SK-N-SH (cell line): ENCODE measurements at regions not wholly inside any gene's neighbourhood (a gene's known extent, or its start where the extent isn't known, plus 50 kb on each side); places are given as distances from the start of the nearest gene placed in this dataset.

Source experiments
- CTCF ChIA-PET: fragments of 300-600, 350-600 bp; formaldehyde crosslinking; extraction: SDS; loops from one replicate; lab custom pipeline; 2021; lab: Yijun Ruan, JAX
- POLR2A ChIA-PET: fragments of 350-600 bp; sonication (Branson Sonifier 250); formaldehyde crosslinking; extraction: SDS; loops from one replicate; lab custom pipeline; 2020; ENCODE audit warnings: antibody characterized with exemption, inconsistent platforms; lab: Yijun Ruan, JAX
- DNase-seq: peaks from one replicate; pipeline ENCODE4 v3.0.0; 2012
- H2AFZ ChIP-seq: fragments of 200-600 bp; sonication (generic); 2 replicates; pipeline ENCODE4 v1.8.1; 2016; ENCODE audit warnings: antibody characterized with exemption, mild to moderate bottlenecking, low read depth
- H3F3A ChIP-seq: fragments of 200-600 bp; sonication (generic); replicated peaks from 2 replicates; pipeline ENCODE3; 2016; ENCODE audit warnings: antibody characterized with exemption, mild to moderate bottlenecking; ENCODE audit not compliant: insufficient read depth
- H3K27ac ChIP-seq, 2 experiments: fragments of 200-500 bp in 1 of 2; fragments of 200-600 bp in 1 of 2; sonication (Bioruptor generic) in 1 of 2; sonication (generic), shearing (Covaris generic) in 1 of 2; 2 replicates each; pipeline versions ENCODE4 v1.5.1 to v1.6.1; 2014 to 2016; ENCODE audit warnings: low read depth in 2 of 2, inconsistent platforms in 1 of 2, low read length in 1 of 2, mild to moderate bottlenecking in 1 of 2, mixed read lengths in 1 of 2
- H3K27me3 ChIP-seq: fragments of 200-600 bp; sonication (generic), shearing (Covaris generic); 2 replicates; pipeline ENCODE4 v1.6.1; 2016; ENCODE audit warnings: mixed run types; ENCODE audit not compliant: insufficient read depth
- H3K36me3 ChIP-seq, 2 experiments: fragments of 200-500 bp in 1 of 2; fragments of 200-600 bp in 1 of 2; sonication (Bioruptor generic) in 1 of 2; sonication (generic) in 1 of 2; replicated peaks in 1 of 2; 2 replicates each; pipeline versions ENCODE3 to v1.5.1; 2014 to 2016; ENCODE audit warnings: low read length in 1 of 2, mild to moderate bottlenecking in 1 of 2; ENCODE audit not compliant: insufficient read depth in 2 of 2, control insufficient read depth in 1 of 2
- H3K4me1 ChIP-seq, 2 experiments: fragments of 200-500 bp in 1 of 2; fragments of 200-600 bp in 1 of 2; sonication (Bioruptor generic) in 1 of 2; sonication (generic), shearing (Covaris generic) in 1 of 2; 2 replicates each; pipeline versions ENCODE4 v1.5.1 to v1.6.1; 2014 to 2016; ENCODE audit warnings: low read depth in 1 of 2, low read length in 1 of 2, mixed run types in 1 of 2; ENCODE audit not compliant: insufficient read depth in 2 of 2, control insufficient read depth in 1 of 2
- H3K4me2 ChIP-seq: fragments of 200-600 bp; sonication (generic), shearing (Covaris generic); 2 replicates; pipeline ENCODE4 v1.6.1; 2017; ENCODE audit warnings: mixed run types
- H3K4me3 ChIP-seq, 2 experiments: fragments of 200-500 bp in 1 of 2; fragments of 200-600 bp in 1 of 2; sonication (Bioruptor generic) in 1 of 2; sonication (generic), shearing (Covaris generic) in 1 of 2; 2 replicates each; pipeline versions ENCODE4 v1.5.1 to v1.8.1; 2014 to 2016; ENCODE audit warnings: low read depth in 2 of 2, inconsistent platforms in 1 of 2, low read length in 1 of 2, mild to moderate bottlenecking in 1 of 2, mixed read lengths in 1 of 2, moderate library complexity in 1 of 2
- H3K79me2 ChIP-seq: fragments of 200-600 bp; sonication (generic); 2 replicates; pipeline ENCODE4 v1.8.1; 2017; ENCODE audit warnings: mild to moderate bottlenecking; ENCODE audit not compliant: insufficient read depth
- H3K9ac ChIP-seq: fragments of 200-600 bp; sonication (generic); 2 replicates; pipeline ENCODE4 v1.6.1; 2017; ENCODE audit warnings: mixed run types
- H3K9me2 ChIP-seq: fragments of 200-600 bp; sonication (generic); 2 replicates; pipeline ENCODE4 v1.6.1; 2017; ENCODE audit warnings: mixed run types
- H3K9me3 ChIP-seq: fragments of 200-600 bp; sonication (generic); 2 replicates; pipeline ENCODE4 v1.6.1; 2017; ENCODE audit warnings: mixed run types, mild to moderate bottlenecking, moderate library complexity
- H4K20me1 ChIP-seq: fragments of 200-600 bp; sonication (generic); 2 replicates; pipeline ENCODE4 v1.6.1; 2017; ENCODE audit warnings: mild to moderate bottlenecking, mixed run types; ENCODE audit not compliant: insufficient read depth
- ELF1 ChIP-seq: IDR thresholded peaks from 2 replicates; pipeline ENCODE4 v1.4.0; 2012
- EP300 ChIP-seq, 2 experiments: IDR thresholded peaks; 2 replicates each; pipeline versions ENCODE4 v1.4.0 to v1.6.1; 2012; ENCODE audit warnings: borderline replicate concordance in 1 of 2, low read depth in 1 of 2, low read length in 1 of 2
- EZH2phosphoT487 ChIP-seq: fragments of 200-600 bp; sonication (generic); IDR thresholded peaks from 2 replicates; pipeline ENCODE4 v1.6.1; 2017; ENCODE audit warnings: low read depth, mixed run types, mild to moderate bottlenecking, antibody characterized with exemption, moderate library complexity, borderline replicate concordance
- FOSL2 ChIP-seq: IDR thresholded peaks from 2 replicates; pipeline ENCODE4 v1.4.0; 2012; ENCODE audit warnings: low read depth, mild to moderate bottlenecking, moderate library complexity, borderline replicate concordance
- FOXJ3 ChIP-seq: sonication (generic); formaldehyde crosslinking; IDR thresholded peaks from 2 replicates; pipeline ENCODE4 v1.5.1; 2020; ENCODE audit warnings: mild to moderate bottlenecking, missing genetic modification reagents
- FOXM1 ChIP-seq: IDR thresholded peaks from 2 replicates; pipeline ENCODE4 v1.4.0; 2012; ENCODE audit warnings: low read depth, mild to moderate bottlenecking
- MXI1 ChIP-seq: IDR thresholded peaks from 2 replicates; pipeline ENCODE4 v1.6.1; 2012; ENCODE audit warnings: mild to moderate bottlenecking, low read depth, low read length, improper control_type of control experiment
- NRF1 ChIP-seq: IDR thresholded peaks from 2 replicates; pipeline ENCODE4 v1.6.1; 2012; ENCODE audit warnings: low read depth, mild to moderate bottlenecking, low read length
- POLR2AphosphoS5 ChIP-seq: IDR thresholded peaks from 2 replicates; pipeline ENCODE4 v1.6.1; 2012; ENCODE audit warnings: low read depth, low read length
- RAD21 ChIP-seq: IDR thresholded peaks from 2 replicates; pipeline ENCODE4 v1.6.1; 2012; ENCODE audit warnings: mild to moderate bottlenecking, low read length
- RCOR1 ChIP-seq: fragments of 150-350 bp; IDR thresholded peaks from 2 replicates; pipeline ENCODE4 v1.6.1; 2017; ENCODE audit warnings: antibody characterized with exemption, low read length
- RFX5 ChIP-seq: IDR thresholded peaks from 2 replicates; pipeline ENCODE4 v1.6.1; 2012; ENCODE audit warnings: mild to moderate bottlenecking, improper control_type of control experiment, low read length
- RXRA ChIP-seq: IDR thresholded peaks from 2 replicates; pipeline ENCODE4 v1.4.0; 2012; ENCODE audit warnings: low read depth, mild to moderate bottlenecking, borderline replicate concordance
- SIN3A ChIP-seq: IDR thresholded peaks from 2 replicates; pipeline ENCODE4 v1.6.1; 2012; ENCODE audit warnings: low read depth, mild to moderate bottlenecking, low read length, moderate library complexity, borderline replicate concordance
- TCF12 ChIP-seq: IDR thresholded peaks from 2 replicates; pipeline ENCODE4 v1.4.0; 2012
- TEAD4 ChIP-seq: IDR thresholded peaks from 2 replicates; pipeline ENCODE4 v1.4.0; 2012; ENCODE audit warnings: mild to moderate bottlenecking, borderline replicate concordance; ENCODE audit not compliant: insufficient read depth
- YY1 ChIP-seq: IDR thresholded peaks from 2 replicates; pipeline ENCODE4 v1.4.0; 2012; ENCODE audit warnings: low read depth, mild to moderate bottlenecking
- WGBS: methylation state at CpG from one replicate; pipeline ENCODE4 v1.1.6; 2017; ENCODE audit warnings: low lambda C conversion rate; 5-methylcytosine and 5-hydroxymethylcytosine counted together
- TF ChIP-seq, protein P1 (sequence below): IDR thresholded peaks from 2 replicates; pipeline ENCODE4 v1.4.0; 2012; ENCODE audit warnings: low read depth, borderline replicate concordance
- TF ChIP-seq, protein P2 (sequence below): IDR thresholded peaks from 2 replicates; pipeline ENCODE4 v1.4.0; 2012; ENCODE audit warnings: low read depth, borderline replicate concordance
- TF ChIP-seq, protein P3 (sequence below): fragments of 150-350 bp; IDR thresholded peaks from 2 replicates; pipeline ENCODE4 v1.6.1; 2017; ENCODE audit warnings: antibody characterized with exemption, low read length, low read depth, borderline replicate concordance

DNA sequence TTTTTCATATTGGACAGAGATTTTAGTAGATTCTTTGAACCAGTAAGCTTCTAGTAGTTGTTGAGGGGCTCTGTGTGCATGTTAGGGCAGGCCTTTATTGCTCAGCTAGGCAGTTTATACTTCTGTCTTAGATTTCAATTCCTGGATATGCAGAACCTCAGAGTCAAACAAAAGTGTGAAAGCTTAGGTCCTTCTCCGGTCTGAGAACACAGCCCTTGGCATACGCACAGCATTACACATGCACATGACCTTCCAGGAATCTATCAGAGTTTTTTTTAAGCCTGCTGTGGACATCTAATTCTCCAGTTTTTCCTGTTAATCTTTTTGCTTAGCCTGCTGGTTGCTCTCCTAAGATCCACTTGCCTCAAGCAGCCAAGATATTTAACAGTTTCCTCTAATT is 77.9 kb upstream of the KL start (continued):
- TF ChIP-seq, protein P1, sequence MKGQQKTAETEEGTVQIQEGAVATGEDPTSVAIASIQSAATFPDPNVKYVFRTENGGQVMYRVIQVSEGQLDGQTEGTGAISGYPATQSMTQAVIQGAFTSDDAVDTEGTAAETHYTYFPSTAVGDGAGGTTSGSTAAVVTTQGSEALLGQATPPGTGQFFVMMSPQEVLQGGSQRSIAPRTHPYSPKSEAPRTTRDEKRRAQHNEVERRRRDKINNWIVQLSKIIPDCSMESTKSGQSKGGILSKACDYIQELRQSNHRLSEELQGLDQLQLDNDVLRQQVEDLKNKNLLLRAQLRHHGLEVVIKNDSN = no peak
- TF ChIP-seq NRF1 = no peak
- no peak for TF ChIP-seq RXRA

DNA sequence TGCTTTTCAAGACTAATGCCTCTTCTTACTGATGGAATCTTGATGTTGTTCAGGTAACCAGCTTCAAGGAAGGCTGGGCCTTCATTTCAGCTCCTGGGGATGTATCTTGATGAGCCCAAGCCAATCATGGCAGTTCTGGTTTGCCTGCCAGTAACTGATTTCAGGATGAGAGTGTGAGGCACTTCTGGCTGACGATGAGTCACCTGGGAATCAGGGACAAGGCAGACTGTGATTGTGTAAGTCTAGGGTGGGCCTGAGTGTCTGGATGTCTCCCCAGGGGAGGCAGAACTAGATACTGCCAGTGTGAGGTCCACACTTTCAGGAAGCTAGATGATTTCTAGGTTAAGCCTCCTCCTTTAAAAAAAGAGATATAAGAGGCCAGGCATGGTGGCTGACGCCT is 77.3 kb upstream of the KL start:
- no peak overlapping the region for H3K27ac ChIP-seq
- H3F3A ChIP-seq = no peaks in the 10 kb centered on the region
- ChIA-PET POLR2A (no interaction called here), CTCF (no interaction called here)
- no peaks in the 10 kb centered on the region for H4K20me1 ChIP-seq
- H3K9me2 ChIP-seq = no peaks in the 10 kb centered on the region
- 52% methylated on average over 2 of the region's 2 CpGs for WGBS
- TF ChIP-seq TEAD4 = no peak
- no peak for TF ChIP-seq FOXM1
- TF ChIP-seq TCF12 = no peak
- no peak for TF ChIP-seq YY1
- TF ChIP-seq, protein P2, sequence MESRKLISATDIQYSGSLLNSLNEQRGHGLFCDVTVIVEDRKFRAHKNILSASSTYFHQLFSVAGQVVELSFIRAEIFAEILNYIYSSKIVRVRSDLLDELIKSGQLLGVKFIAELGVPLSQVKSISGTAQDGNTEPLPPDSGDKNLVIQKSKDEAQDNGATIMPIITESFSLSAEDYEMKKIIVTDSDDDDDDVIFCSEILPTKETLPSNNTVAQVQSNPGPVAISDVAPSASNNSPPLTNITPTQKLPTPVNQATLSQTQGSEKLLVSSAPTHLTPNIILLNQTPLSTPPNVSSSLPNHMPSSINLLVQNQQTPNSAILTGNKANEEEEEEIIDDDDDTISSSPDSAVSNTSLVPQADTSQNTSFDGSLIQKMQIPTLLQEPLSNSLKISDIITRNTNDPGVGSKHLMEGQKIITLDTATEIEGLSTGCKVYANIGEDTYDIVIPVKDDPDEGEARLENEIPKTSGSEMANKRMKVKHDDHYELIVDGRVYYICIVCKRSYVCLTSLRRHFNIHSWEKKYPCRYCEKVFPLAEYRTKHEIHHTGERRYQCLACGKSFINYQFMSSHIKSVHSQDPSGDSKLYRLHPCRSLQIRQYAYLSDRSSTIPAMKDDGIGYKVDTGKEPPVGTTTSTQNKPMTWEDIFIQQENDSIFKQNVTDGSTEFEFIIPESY = no peak
- no peak for TF ChIP-seq RCOR1
- TF ChIP-seq, protein P3, sequence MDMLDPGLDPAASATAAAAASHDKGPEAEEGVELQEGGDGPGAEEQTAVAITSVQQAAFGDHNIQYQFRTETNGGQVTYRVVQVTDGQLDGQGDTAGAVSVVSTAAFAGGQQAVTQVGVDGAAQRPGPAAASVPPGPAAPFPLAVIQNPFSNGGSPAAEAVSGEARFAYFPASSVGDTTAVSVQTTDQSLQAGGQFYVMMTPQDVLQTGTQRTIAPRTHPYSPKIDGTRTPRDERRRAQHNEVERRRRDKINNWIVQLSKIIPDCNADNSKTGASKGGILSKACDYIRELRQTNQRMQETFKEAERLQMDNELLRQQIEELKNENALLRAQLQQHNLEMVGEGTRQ = no peak
- TF ChIP-seq EZH2phosphoT487 = no peak
- TF ChIP-seq SIN3A = no peak
- no peak for TF ChIP-seq RAD21
- TF ChIP-seq POLR2AphosphoS5 = no peak
- TF ChIP-seq ELF1 = no peak
- TF ChIP-seq RFX5 = no peak
- TF ChIP-seq EP300 (IDR thresholded peaks at IDR 0.05; ENCODE audit: borderline replicate concordance in 1 of 2, low read depth in 1 of 2, low read length in 1 of 2) = no peak
- TF ChIP-seq FOXJ3 (CRISPR knock-in tag) = no peak
- no peak for TF ChIP-seq MXI1
- TF ChIP-seq FOSL2 = no peak
- no peaks in the 10 kb centered on the region for H3K36me3 ChIP-seq
- H3K4me1 ChIP-seq = peaks cover 0 to 21% of the 10 kb centered on the region in 2 experiments; a peak in 2 of 4 replicates
- no peak overlapping the region for H3K9ac ChIP-seq
- no peaks in the 10 kb centered on the region for H3K79me2 ChIP-seq
- DNase-seq = no peak
- 0 out of 2 replicates have a peak, but pooled peaks cover 4% of the 10 kb centered on the region for H3K27me3 ChIP-seq
- H3K4me2 ChIP-seq = no peak overlapping the region
- no peak overlapping the region for H2AFZ ChIP-seq
- no peaks in the 10 kb centered on the region for H3K9me3 ChIP-seq
- H3K4me3 ChIP-seq = no peak overlapping the region
